Neuron (in vitro differentiated cells): ENCODE measurements at regions not wholly inside any gene's neighbourhood (a gene's known extent, or its start where the extent isn't known, plus 50 kb on each side); places are given as distances from the start of the nearest gene placed in this dataset.

Source experiments
- H2AFZ ChIP-seq: one replicate; pipeline ENCODE4 v1.6.1; 2013; ENCODE audit warnings: low read depth, mild to moderate bottlenecking, inconsistent platforms, low read length, moderate library complexity
- H3K27me3 ChIP-seq: one replicate; pipeline ENCODE4 v1.6.1; 2013; ENCODE audit warnings: low read length; ENCODE audit not compliant: insufficient read depth
- H3K36me3 ChIP-seq: one replicate; pipeline ENCODE4 v1.6.1; 2013; ENCODE audit warnings: low read length; ENCODE audit not compliant: insufficient read depth
- H3K4me1 ChIP-seq: one replicate; pipeline ENCODE4 v1.6.1; 2013; ENCODE audit warnings: low read length; ENCODE audit not compliant: insufficient read depth
- H3K4me3 ChIP-seq: 2 replicates; pipeline ENCODE4 v1.5.1; 2013; ENCODE audit warnings: mild to moderate bottlenecking, low read length, moderate library complexity
- H3K9me3 ChIP-seq: one replicate; pipeline ENCODE4 v1.6.1; 2013; ENCODE audit warnings: low read length

- no peaks in the 10 kb centered on the region for H3K4me1 ChIP-seq
- H2AFZ ChIP-seq: no peak overlapping the region
- H3K36me3 ChIP-seq: no peaks in the 10 kb centered on the region
- H3K4me3 ChIP-seq: no peak overlapping the region
- H3K27me3 ChIP-seq: no peaks in the 10 kb centered on the region
- no peaks in the 10 kb centered on the region for H3K9me3 ChIP-seq
These were observed 51.3 kb upstream of the EGFL6 start for GRCh38 chrX:13518126-13518525.

DNA sequence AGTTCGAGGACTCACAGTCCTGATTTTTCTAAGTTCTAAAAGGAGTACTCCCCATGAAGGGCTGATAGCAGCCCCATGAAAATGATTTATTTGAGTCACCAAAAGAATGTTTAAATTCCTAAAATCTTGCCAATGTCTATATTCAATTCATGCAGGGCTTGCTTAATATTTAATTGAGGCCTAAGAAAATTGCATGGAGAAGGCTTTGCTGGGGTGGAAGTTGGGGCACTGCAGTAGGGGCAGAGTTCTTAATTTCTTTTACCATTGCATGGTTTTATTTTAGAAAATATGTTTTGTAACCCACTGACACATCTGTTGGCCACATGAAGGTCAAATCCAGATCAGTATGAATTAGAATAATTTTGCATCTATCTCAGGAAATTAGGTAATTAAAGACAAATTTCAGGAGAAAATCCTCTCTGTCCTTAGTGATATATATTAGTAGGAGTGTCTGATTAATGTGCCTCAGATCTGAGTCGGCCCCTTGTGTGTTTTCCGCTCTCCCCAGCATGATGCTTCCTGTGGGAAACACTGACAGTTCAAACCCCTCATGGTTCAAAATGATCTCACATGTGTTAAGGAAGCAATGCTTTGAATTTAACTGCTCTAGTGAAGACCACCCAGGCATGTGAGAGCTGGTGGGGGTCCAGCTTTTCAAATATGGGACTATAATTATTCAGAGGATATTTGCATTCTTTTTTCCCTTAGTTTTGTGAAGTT is 54.0 kb upstream of the EGFL6 start:
- Histone ChIP-seq H3K4me1 (no peaks in the 10 kb centered on the region), H3K9me3 (no peaks in the 10 kb centered on the region), H2AFZ (no peak overlapping the region), H3K4me3 (no peak overlapping the region), H3K36me3 (no peaks in the 10 kb centered on the region), H3K27me3 (no peaks in the 10 kb centered on the region)

DNA sequence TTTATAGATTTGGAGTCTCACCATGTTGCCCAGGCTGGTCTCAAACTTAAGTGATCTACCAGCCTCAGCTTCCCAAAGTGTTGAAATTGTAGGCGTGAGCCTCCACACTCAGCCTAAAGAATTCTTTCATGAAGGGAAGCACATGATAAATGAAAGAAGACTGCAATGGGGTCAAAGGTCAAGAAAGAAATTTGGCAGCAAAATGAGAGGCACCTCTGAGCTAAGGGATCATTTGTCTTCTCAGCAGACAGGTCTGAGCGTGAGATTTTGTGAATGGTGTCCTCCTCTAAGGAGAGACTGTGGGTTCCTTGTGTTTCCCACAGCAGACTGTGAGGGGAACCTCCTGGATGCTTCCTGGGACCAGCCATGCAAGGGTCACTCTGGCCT is 57.5 kb upstream of the EGFL6 start:
- Histone ChIP-seq H2AFZ (no peak overlapping the region), H3K27me3 (no peaks in the 10 kb centered on the region), H3K4me3 (no peak overlapping the region), H3K4me1 (no peaks in the 10 kb centered on the region), H3K9me3 (no peaks in the 10 kb centered on the region), H3K36me3 (no peaks in the 10 kb centered on the region)

- no peaks in the 10 kb centered on the region for H3K36me3 ChIP-seq
- H3K9me3 ChIP-seq: no peaks in the 10 kb centered on the region
- H3K4me3 ChIP-seq: no peak overlapping the region
- H3K4me1 ChIP-seq: no peaks in the 10 kb centered on the region
- H2AFZ ChIP-seq: no peak overlapping the region
- H3K27me3 ChIP-seq: no peaks in the 10 kb centered on the region
These were observed 58.0 kb upstream of the EGFL6 start for GRCh38 chrX:13511241-13511943.

- no peak overlapping the region for H2AFZ ChIP-seq
- no peak overlapping the region for H3K4me3 ChIP-seq
- no peaks in the 10 kb centered on the region for H3K9me3 ChIP-seq
- H3K27me3 ChIP-seq: no peaks in the 10 kb centered on the region
- H3K4me1 ChIP-seq: no peaks in the 10 kb centered on the region
- no peaks in the 10 kb centered on the region for H3K36me3 ChIP-seq
These were observed 61.5 kb upstream of the EGFL6 start for GRCh38 chrX:13507893-13508292.

DNA sequence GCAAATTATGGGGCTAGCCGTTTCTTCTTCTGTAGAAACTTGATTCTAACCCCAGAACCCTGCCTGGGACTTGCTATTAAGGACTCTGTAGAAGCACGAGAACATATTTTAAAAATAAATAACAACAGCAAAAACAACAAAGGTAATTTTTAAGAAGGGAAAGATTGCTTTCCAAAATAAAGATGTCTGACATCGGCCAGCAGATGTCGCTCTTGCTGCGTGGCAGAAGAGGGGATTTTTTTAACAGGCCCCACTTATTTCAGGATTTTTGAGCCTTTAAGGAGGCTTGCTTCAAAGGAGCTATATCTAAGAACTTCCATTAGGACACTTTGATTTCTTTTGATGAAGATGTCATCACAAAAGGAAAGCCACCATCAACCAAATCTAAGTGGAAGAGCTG is 62.8 kb upstream of the EGFL6 start:
- no peaks in the 10 kb centered on the region for H3K36me3 ChIP-seq
- H2AFZ ChIP-seq: no peak overlapping the region
- no peaks in the 10 kb centered on the region for H3K4me1 ChIP-seq
- H3K27me3 ChIP-seq: no peaks in the 10 kb centered on the region
- H3K9me3 ChIP-seq: no peaks in the 10 kb centered on the region
- no peak overlapping the region for H3K4me3 ChIP-seq

DNA sequence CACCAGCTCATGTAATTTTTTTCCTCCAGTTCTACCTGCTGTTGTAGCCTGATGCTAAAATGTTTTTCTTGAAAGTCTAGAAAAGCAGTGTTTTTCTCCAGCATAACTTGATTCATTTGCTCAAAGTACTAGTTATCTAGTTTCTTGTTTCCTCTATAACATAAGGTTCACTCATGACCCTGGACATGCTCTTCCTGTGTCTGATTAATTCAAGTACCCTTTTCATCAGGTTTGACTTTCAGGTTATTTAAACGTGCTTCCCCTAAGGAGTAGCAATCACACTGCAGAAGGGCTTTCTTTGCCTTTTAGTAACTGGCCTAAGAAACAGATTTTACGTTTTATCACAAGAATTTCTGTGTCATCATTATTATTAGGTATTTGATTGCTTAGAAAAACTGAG is 66.8 kb upstream of the EGFL6 start:
- H3K27me3 ChIP-seq: no peaks in the 10 kb centered on the region

GRCh38 chrX:13499736-13500135 is 69.7 kb upstream of the EGFL6 start:
- no peaks in the 10 kb centered on the region for H3K4me1 ChIP-seq
- H3K36me3 ChIP-seq: no peaks in the 10 kb centered on the region
- no peaks in the 10 kb centered on the region for H3K27me3 ChIP-seq
- H3K9me3 ChIP-seq: no peaks in the 10 kb centered on the region
- H2AFZ ChIP-seq: no peak overlapping the region
- H3K4me3 ChIP-seq: no peak overlapping the region

More for the DNA sequence above, 66.8 kb upstream of the EGFL6 start:
- no peaks in the 10 kb centered on the region for H3K36me3 ChIP-seq
- H3K4me1 ChIP-seq: no peaks in the 10 kb centered on the region
- no peak overlapping the region for H2AFZ ChIP-seq
- H3K9me3 ChIP-seq: no peaks in the 10 kb centered on the region
- H3K4me3 ChIP-seq: no peak overlapping the region

DNA sequence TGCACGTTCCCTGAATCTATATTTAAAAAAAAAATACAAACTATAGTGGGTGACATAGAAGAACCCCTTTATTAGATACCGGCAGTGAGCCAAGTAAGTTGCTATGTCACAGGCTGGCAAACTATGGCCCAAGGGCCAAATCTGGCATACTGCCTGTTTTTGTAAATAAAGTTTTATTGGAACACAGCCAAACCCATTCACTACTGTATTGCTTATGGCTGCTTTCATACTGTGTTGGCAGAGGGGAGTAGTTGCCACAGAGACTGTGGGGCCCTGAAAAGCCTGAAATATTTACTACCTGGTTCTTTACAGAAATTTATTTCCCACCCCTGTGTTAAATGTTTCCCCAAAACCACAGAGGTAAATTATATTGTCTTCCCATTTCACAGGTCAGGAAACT is 71.2 kb upstream of the EGFL6 start:
- no peak overlapping the region for H3K4me3 ChIP-seq
- H3K36me3 ChIP-seq: no peaks in the 10 kb centered on the region
- H3K9me3 ChIP-seq: no peaks in the 10 kb centered on the region
- no peaks in the 10 kb centered on the region for H3K4me1 ChIP-seq
- no peak overlapping the region for H2AFZ ChIP-seq
- H3K27me3 ChIP-seq: no peaks in the 10 kb centered on the region

GRCh38 chrX:13495232-13495631 is 74.2 kb upstream of the EGFL6 start:
- no peak overlapping the region for H3K4me3 ChIP-seq
- no peaks in the 10 kb centered on the region for H3K9me3 ChIP-seq
- no peaks in the 10 kb centered on the region for H3K4me1 ChIP-seq
- no peaks in the 10 kb centered on the region for H3K36me3 ChIP-seq
- H2AFZ ChIP-seq: no peak overlapping the region
- H3K27me3 ChIP-seq: no peaks in the 10 kb centered on the region

DNA sequence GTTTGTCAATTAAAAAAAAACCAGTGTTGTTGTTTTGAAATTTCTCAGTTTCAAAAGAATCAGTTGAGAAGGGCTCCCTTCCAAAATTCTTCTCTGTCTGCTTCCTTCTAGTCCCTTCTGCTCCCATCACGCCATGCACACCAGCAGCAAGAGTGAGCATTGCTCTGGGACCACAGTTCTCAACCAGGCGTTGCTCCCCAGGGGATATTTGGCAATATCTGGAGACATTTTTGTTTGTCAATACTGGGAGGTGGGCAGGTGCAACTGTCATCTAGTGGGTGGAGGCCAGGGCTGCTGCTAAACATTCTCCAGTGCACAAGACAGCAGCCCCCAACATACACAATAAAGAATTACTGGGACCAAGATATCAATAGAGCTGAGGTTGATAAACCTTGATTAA is 74.8 kb upstream of the EGFL6 start:
- Histone ChIP-seq H2AFZ (no peak overlapping the region), H3K9me3 (no peaks in the 10 kb centered on the region), H3K4me3 (no peak overlapping the region), H3K36me3 (no peaks in the 10 kb centered on the region), H3K4me1 (no peaks in the 10 kb centered on the region), H3K27me3 (no peaks in the 10 kb centered on the region)

- Histone ChIP-seq H2AFZ (no peak overlapping the region), H3K4me1 (no peaks in the 10 kb centered on the region), H3K36me3 (no peaks in the 10 kb centered on the region), H3K9me3 (no peaks in the 10 kb centered on the region), H3K4me3 (no peak overlapping the region), H3K27me3 (no peaks in the 10 kb centered on the region)
These were observed 75.7 kb upstream of the EGFL6 start for GRCh38 chrX:13493659-13494058.

DNA sequence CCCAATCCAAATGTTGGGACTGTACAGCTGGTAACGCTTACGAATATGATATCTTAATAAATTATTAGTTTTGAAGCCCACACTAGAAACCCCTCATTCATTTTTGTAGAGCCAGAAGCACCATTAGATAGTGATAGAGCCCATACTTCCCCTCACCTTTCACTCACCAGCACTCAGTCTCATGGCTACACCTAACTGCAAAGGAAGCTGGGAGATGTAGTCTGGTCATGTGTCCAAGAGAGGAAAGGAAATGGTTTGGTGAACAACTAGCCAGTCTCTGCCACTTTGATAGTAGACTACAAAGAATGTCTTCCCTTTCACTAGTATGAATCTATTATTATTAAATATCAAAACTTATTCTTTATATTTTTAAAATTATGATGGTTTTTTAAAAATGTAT is 77.1 kb upstream of the EGFL6 start:
- no peak overlapping the region for H3K4me3 ChIP-seq
- H3K27me3 ChIP-seq: no peaks in the 10 kb centered on the region
- no peak overlapping the region for H2AFZ ChIP-seq
- no peaks in the 10 kb centered on the region for H3K36me3 ChIP-seq
- no peaks in the 10 kb centered on the region for H3K9me3 ChIP-seq
- H3K4me1 ChIP-seq: peaks cover 7% of the 10 kb centered on the region

- no peaks in the 10 kb centered on the region for H3K27me3 ChIP-seq
- no peaks in the 10 kb centered on the region for H3K36me3 ChIP-seq
- no peak overlapping the region for H3K4me3 ChIP-seq
- no peak overlapping the region for H2AFZ ChIP-seq
- H3K9me3 ChIP-seq: no peaks in the 10 kb centered on the region
- peaks cover 7% of the 10 kb centered on the region for H3K4me1 ChIP-seq
These were observed 78.3 kb upstream of the EGFL6 start for GRCh38 chrX:13491061-13491460.
